Nephron progenitor cell (in vitro differentiated cells): ENCODE measurements at regions not wholly inside any gene's neighbourhood (a gene's known extent, or its start where the extent isn't known, plus 50 kb on each side); places are given as distances from the start of the nearest gene placed in this dataset.

Experiments
- DNase-seq: peaks from one replicate; pipeline ENCODE4 v3.0.0; 2021
- H3K27ac Mint-ChIP-seq: 2 replicates; pipeline ENCODE4 v1.8.0; 2021; ENCODE audit warnings: mild to moderate bottlenecking, moderate library complexity, mixed read lengths
- H3K27me3 Mint-ChIP-seq: 2 replicates; pipeline ENCODE4 v1.8.0; 2021; ENCODE audit warnings: mild to moderate bottlenecking, low read depth, mixed read lengths; ENCODE audit not compliant: poor library complexity
- H3K36me3 Mint-ChIP-seq: 2 replicates; pipeline ENCODE4 v1.8.0; 2021; ENCODE audit warnings: low read depth, mixed read lengths
- H3K4me1 Mint-ChIP-seq: 2 replicates; pipeline ENCODE4 v1.8.0; 2021; ENCODE audit warnings: mixed read lengths
- H3K4me3 Mint-ChIP-seq: 2 replicates; pipeline ENCODE4 v1.8.0; 2021; ENCODE audit warnings: mild to moderate bottlenecking, moderate library complexity, mixed read lengths
- H3K9me3 Mint-ChIP-seq: 2 replicates; pipeline ENCODE4 v1.8.0; 2021; ENCODE audit warnings: mild to moderate bottlenecking, moderate library complexity, mixed read lengths
- TF ChIP-seq, protein P1 (sequence below): fragments of 200-600 bp; sonication (generic); IDR thresholded peaks from 2 replicates; pipeline ENCODE4 v1.5.0; 2021; ENCODE audit warnings: antibody characterized with exemption

- DNase-seq = no peak
- Mint-ChIP-seq H3K27ac (no peak overlapping the region), H3K9me3 (peaks cover 32% of the 10 kb centered on the region), H3K4me3 (no peak overlapping the region), H3K27me3 (peaks cover 3% of the 10 kb centered on the region), H3K4me1 (no peaks in the 10 kb centered on the region), H3K36me3 (no peaks in the 10 kb centered on the region)
- TF ChIP-seq, protein P1, sequence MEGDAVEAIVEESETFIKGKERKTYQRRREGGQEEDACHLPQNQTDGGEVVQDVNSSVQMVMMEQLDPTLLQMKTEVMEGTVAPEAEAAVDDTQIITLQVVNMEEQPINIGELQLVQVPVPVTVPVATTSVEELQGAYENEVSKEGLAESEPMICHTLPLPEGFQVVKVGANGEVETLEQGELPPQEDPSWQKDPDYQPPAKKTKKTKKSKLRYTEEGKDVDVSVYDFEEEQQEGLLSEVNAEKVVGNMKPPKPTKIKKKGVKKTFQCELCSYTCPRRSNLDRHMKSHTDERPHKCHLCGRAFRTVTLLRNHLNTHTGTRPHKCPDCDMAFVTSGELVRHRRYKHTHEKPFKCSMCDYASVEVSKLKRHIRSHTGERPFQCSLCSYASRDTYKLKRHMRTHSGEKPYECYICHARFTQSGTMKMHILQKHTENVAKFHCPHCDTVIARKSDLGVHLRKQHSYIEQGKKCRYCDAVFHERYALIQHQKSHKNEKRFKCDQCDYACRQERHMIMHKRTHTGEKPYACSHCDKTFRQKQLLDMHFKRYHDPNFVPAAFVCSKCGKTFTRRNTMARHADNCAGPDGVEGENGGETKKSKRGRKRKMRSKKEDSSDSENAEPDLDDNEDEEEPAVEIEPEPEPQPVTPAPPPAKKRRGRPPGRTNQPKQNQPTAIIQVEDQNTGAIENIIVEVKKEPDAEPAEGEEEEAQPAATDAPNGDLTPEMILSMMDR = no peak
These were observed 122.1 kb downstream of the CYSLTR2 start for GRCh38 chr13:48775804-48776203.

- Mint-ChIP-seq H3K27ac (no peak overlapping the region), H3K4me1 (no peaks in the 10 kb centered on the region), H3K4me3 (no peak overlapping the region), H3K36me3 (no peaks in the 10 kb centered on the region), H3K27me3 (peaks cover 3% of the 10 kb centered on the region), H3K9me3 (peaks cover 38% of the 10 kb centered on the region)
- no peak for DNase-seq
- TF ChIP-seq, protein P1 = no peak
These were observed 122.7 kb downstream of the CYSLTR2 start for GRCh38 chr13:48776401-48776800.

GRCh38 chr13:48778610-48779009, 124.9 kb downstream of the CYSLTR2 start:
- Mint-ChIP-seq H3K36me3 (peaks cover 3% of the 10 kb centered on the region), H3K9me3 (peaks cover 60% of the 10 kb centered on the region), H3K27me3 (peaks cover 3% of the 10 kb centered on the region), H3K27ac (no peak overlapping the region), H3K4me1 (no peaks in the 10 kb centered on the region), H3K4me3 (no peak overlapping the region)
- DNase-seq = no peak
- TF ChIP-seq, protein P1 = no peak

DNA sequence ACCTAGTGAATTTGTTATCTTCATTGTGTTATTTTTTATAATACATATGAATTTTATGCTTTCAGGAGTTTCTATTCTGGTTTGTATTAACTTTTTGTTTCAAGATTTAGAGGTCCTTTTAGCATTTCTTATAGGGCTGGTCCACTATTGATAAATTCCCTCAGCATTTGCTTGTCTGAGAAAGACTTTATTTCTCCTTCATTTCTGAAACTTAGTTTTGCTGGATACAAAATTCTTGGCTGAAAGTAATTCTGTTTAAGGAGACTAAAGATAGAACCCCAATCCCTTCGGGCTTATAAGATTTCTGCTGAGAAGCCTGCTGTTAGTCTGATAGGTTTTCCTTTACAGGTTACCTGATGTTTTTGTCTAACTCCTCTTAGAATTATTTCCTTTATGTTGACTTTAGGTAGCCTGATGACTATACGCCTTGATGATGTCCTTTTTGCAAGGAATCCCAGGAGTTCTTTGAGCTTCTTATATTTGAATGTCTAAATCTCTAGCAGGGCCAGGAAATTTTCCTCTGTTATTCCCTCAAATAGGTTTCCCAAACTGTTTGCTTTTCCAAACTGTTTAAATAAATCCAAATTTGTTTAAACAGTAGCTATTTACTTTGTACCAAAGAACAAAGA, 127.1 kb downstream of the CYSLTR2 start:
- H3K4me3 Mint-ChIP-seq = no peak overlapping the region
- no peak for DNase-seq
- TF ChIP-seq, protein P1 = no peak

DNA sequence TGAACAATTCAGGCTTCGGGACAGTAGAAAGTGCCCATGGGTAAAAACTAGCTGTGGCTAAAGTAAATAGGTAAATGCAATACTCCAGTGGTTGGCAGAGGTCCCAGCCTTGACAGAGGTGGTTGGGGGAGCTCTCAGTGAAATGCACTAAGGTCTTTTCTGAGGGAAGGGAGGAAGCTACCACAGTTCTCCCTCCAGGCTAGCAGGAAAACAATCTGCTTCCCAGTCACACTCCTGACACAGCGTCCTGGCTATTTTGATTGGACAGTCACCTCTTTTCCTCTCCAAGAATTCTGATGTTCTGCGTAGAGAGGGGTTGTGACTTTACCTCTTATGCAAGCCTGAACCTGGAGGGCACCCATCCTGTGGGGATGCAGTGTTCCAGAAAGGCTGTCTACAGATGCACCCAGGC, 128.7 kb downstream of the CYSLTR2 start:
- peaks cover 3% of the 10 kb centered on the region for H3K36me3 Mint-ChIP-seq
- H3K27me3 Mint-ChIP-seq = peaks cover 3% of the 10 kb centered on the region
- TF ChIP-seq, protein P1 = no peak
- H3K4me3 Mint-ChIP-seq = no peak overlapping the region
- H3K4me1 Mint-ChIP-seq = peaks cover 7% of the 10 kb centered on the region
- peaks cover 71% of the 10 kb centered on the region for H3K9me3 Mint-ChIP-seq
- H3K27ac Mint-ChIP-seq = no peak overlapping the region
- DNase-seq = no peak

More for the DNA sequence above, 127.1 kb downstream of the CYSLTR2 start:
- peaks cover 2% of the 10 kb centered on the region for H3K4me1 Mint-ChIP-seq
- H3K27ac Mint-ChIP-seq = no peak overlapping the region
- H3K36me3 Mint-ChIP-seq = peaks cover 3% of the 10 kb centered on the region
- H3K27me3 Mint-ChIP-seq = peaks cover 3% of the 10 kb centered on the region
- peaks cover 68% of the 10 kb centered on the region for H3K9me3 Mint-ChIP-seq

DNA sequence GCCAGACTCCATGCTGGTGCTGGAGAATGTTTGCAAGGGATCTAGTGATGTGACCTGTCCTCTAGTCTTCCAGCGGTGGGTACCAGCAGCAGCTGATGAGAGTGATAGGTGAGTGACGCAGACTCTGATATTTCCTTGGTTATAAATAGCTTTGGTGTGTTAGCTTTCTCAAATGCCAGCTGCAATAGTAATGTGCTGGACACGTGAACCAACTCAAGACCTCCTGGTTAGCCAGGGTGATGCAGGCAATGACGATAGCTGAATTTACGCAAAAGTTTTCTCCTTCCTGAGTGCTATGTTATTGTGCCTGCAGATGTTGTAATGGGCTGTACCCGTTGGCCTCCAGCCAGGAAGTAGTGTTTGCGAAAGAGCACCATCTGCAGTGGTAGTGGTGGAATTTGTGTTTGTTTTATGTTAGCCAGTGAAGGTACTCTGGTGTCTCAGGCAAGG, 129.5 kb downstream of the CYSLTR2 start:
- H3K4me3 Mint-ChIP-seq = no peak overlapping the region
- peaks cover 3% of the 10 kb centered on the region for H3K36me3 Mint-ChIP-seq
- DNase-seq = no peak
- peaks cover under 1% of the 10 kb centered on the region for H3K27me3 Mint-ChIP-seq
- H3K4me1 Mint-ChIP-seq = peaks cover 7% of the 10 kb centered on the region
- TF ChIP-seq, protein P1 = no peak
- H3K27ac Mint-ChIP-seq = no peak overlapping the region
- peaks cover 66% of the 10 kb centered on the region for H3K9me3 Mint-ChIP-seq
